Keratinocyte (primary cell): ENCODE measurements at regions not wholly inside any gene's neighbourhood (a gene's known extent, or its start where the extent isn't known, plus 50 kb on each side); places are given as distances from the start of the nearest gene placed in this dataset.

Experiments
- DNase-seq: peaks from one replicate; pipeline ENCODE4 v3.0.0-alpha.2; 2011; ENCODE audit warnings: low read depth, missing footprints, low spot score
- FAIRE-seq: peaks from 2 replicates; lab custom pipeline; 2011; peaks lifted over from hg19 to GRCh38; lab: Jason Lieb, UNC
- H2AFZ ChIP-seq: 2 replicates; pipeline ENCODE4 v1.6.0; 2012; ENCODE audit warnings: low read length, control low read depth, inconsistent platforms; ENCODE audit not compliant: control insufficient read depth
- H3K27ac ChIP-seq: 2 replicates; pipeline ENCODE4 v1.5.1; 2011; ENCODE audit warnings: low read length; ENCODE audit not compliant: control insufficient read depth, insufficient read depth
- H3K27me3 ChIP-seq: 3 replicates; pipeline ENCODE4 v1.6.0; 2011; ENCODE audit warnings: low read length; ENCODE audit not compliant: control insufficient read depth, insufficient read depth; ENCODE audit errors: extremely low read depth
- H3K36me3 ChIP-seq, 2 experiments: 2 replicates in 1 of 2; 3 replicates in 1 of 2; pipeline ENCODE4 v1.5.1; 2011; ENCODE audit warnings: low read length in 2 of 2, mild to moderate bottlenecking in 1 of 2; ENCODE audit not compliant: control insufficient read depth in 2 of 2, insufficient read depth in 2 of 2; ENCODE audit errors: extremely low read depth in 1 of 2
- H3K4me1 ChIP-seq: 3 replicates; pipeline ENCODE4 v1.5.1; 2011; ENCODE audit warnings: low read length; ENCODE audit not compliant: control insufficient read depth, insufficient read depth; ENCODE audit errors: extremely low read depth
- H3K4me2 ChIP-seq: 3 replicates; pipeline ENCODE4 v1.6.0; 2011; ENCODE audit warnings: low read depth, low read length; ENCODE audit not compliant: control insufficient read depth, insufficient read depth; ENCODE audit errors: extremely low read depth
- H3K4me3 ChIP-seq, 3 experiments: fragments of 200-600 bp in 1 of 3; sonication (generic) in 1 of 3; 2 replicates in 2 of 3; 3 replicates in 1 of 3; pipeline ENCODE4 v1.5.1; 2011 to 2016; ENCODE audit warnings: low read length in 3 of 3, mild to moderate bottlenecking in 3 of 3, control low read depth in 2 of 3, inconsistent platforms in 1 of 3, low read depth in 1 of 3, mixed read lengths in 1 of 3, mixed run types in 1 of 3, moderate library complexity in 1 of 3; ENCODE audit not compliant: control insufficient read depth in 2 of 3, insufficient read depth in 2 of 3; ENCODE audit errors: extremely low read depth in 1 of 3
- H3K79me2 ChIP-seq: 2 replicates; pipeline ENCODE4 v1.6.0; 2012; ENCODE audit warnings: low read length; ENCODE audit not compliant: control insufficient read depth, insufficient read depth
- H3K9ac ChIP-seq: 3 replicates; pipeline ENCODE4 v1.6.0; 2011; ENCODE audit warnings: low read length; ENCODE audit not compliant: control insufficient read depth, insufficient read depth; ENCODE audit errors: extremely low read depth
- H3K9me1 ChIP-seq: 3 replicates; pipeline ENCODE4 v1.6.0; 2011; ENCODE audit warnings: low read length; ENCODE audit not compliant: control insufficient read depth, insufficient read depth; ENCODE audit errors: extremely low read depth
- H3K9me3 ChIP-seq: 2 replicates; pipeline ENCODE4 v1.5.1; 2012; ENCODE audit warnings: low read depth, low read length; ENCODE audit not compliant: control insufficient read depth
- H4K20me1 ChIP-seq: 3 replicates; pipeline ENCODE4 v1.6.0; 2011; ENCODE audit warnings: low read length; ENCODE audit not compliant: control insufficient read depth, insufficient read depth; ENCODE audit errors: extremely low read depth
- CTCF ChIP-seq, 3 experiments: IDR thresholded peaks in 1 of 3; conservative IDR thresholded peaks in 1 of 3; optimal IDR thresholded peaks in 1 of 3; 2 replicates in 2 of 3; 3 replicates in 1 of 3; pipeline versions ENCODE3 to v1.5.1; 2011; ENCODE audit warnings: low read length in 3 of 3, mild to moderate bottlenecking in 3 of 3, moderate library complexity in 2 of 3, control low read depth in 1 of 3, inconsistent platforms in 1 of 3; ENCODE audit not compliant: insufficient read depth in 2 of 3; ENCODE audit errors: extremely low read depth in 1 of 3
- EZH2 ChIP-seq: IDR thresholded peaks from one replicate; pipeline ENCODE4 v1.6.1; 2012; ENCODE audit warnings: inconsistent platforms, mild to moderate bottlenecking, low read length, moderate library complexity
- dilution Hi-C: fragments of 300-500 bp; cut with MboI; formaldehyde crosslinking; loops from one replicate; pipeline ENCODE4 v1.7.0; 2020; ENCODE audit warnings: low sequenced_read_pairs; ENCODE audit not compliant: extremely low pct_ligation_motif_present

- no peaks in the 10 kb centered on the region for H3K9me1 ChIP-seq
- no peak overlapping the region for H3K9ac ChIP-seq
- no peak overlapping the region for H3K4me2 ChIP-seq
- TF ChIP-seq CTCF (optimal IDR thresholded peaks at IDR 0.05 in 1 of 3, IDR thresholded peaks at IDR 0.05 in 1 of 3, conservative IDR thresholded peaks at IDR 0.05 in 1 of 3; ENCODE audit: extremely low read depth in 1 of 3, insufficient read depth in 2 of 3, low read length in 3 of 3) (no peak), EZH2 (no peak)
- no peak overlapping the region for H3K27ac ChIP-seq
- no peaks in the 10 kb centered on the region for H3K4me1 ChIP-seq
- H2AFZ ChIP-seq, result no peak overlapping the region
- H4K20me1 ChIP-seq, result no peaks in the 10 kb centered on the region
- H3K79me2 ChIP-seq, result no peaks in the 10 kb centered on the region
- H3K4me3 ChIP-seq, result no peak overlapping the region
- H3K36me3 ChIP-seq, result no peaks in the 10 kb centered on the region
- DNase-seq (no peak), FAIRE-seq (no peak)
- H3K27me3 ChIP-seq, result no peaks in the 10 kb centered on the region
- no peaks in the 10 kb centered on the region for H3K9me3 ChIP-seq
- dilution Hi-C loops, result no loop called here
These were observed 119.8 kb upstream of the PDE10A start for GRCh38 chr6:165782812-165783211.

GRCh38 chr6:165782134-165782533 is 119.1 kb upstream of the PDE10A start:
- DNase-seq (no peak), FAIRE-seq (no peak)
- H3K27me3 ChIP-seq, result no peaks in the 10 kb centered on the region
- H3K9me3 ChIP-seq, result no peaks in the 10 kb centered on the region
- no peaks in the 10 kb centered on the region for H4K20me1 ChIP-seq
- H3K27ac ChIP-seq, result no peak overlapping the region
- TF ChIP-seq CTCF (optimal IDR thresholded peaks at IDR 0.05 in 1 of 3, IDR thresholded peaks at IDR 0.05 in 1 of 3, conservative IDR thresholded peaks at IDR 0.05 in 1 of 3; ENCODE audit: extremely low read depth in 1 of 3, insufficient read depth in 2 of 3, low read length in 3 of 3), result no peak
- TF ChIP-seq EZH2, result no peak
- no peak overlapping the region for H3K9ac ChIP-seq
- H3K36me3 ChIP-seq, result no peaks in the 10 kb centered on the region
- no peak overlapping the region for H2AFZ ChIP-seq
- no peak overlapping the region for H3K4me2 ChIP-seq
- no peaks in the 10 kb centered on the region for H3K9me1 ChIP-seq
- no peaks in the 10 kb centered on the region for H3K4me1 ChIP-seq
- H3K4me3 ChIP-seq, result no peak overlapping the region
- dilution Hi-C loops, result no loop called here
- no peaks in the 10 kb centered on the region for H3K79me2 ChIP-seq
